Tibial nerve (tissue), 4 donors: ENCODE measurements at regions not wholly inside any gene's neighbourhood (a gene's known extent, or its start where the extent isn't known, plus 50 kb on each side); places are given as distances from the start of the nearest gene placed in this dataset.
"Not testable (repeated sequence)": the region's sequence is repeated elsewhere in the genome, so short reads cannot be mapped to it uniquely, and the experiment has no call there.

Source experiments
- DNase-seq, 2 donors: peaks; one replicate each; pipeline ENCODE4 v3.0.0-alpha.2; 2019; ENCODE audit warnings: low spot score in 2 of 2
- H3K27ac ChIP-seq, 4 donors: fragments of 200-600 bp; sonication (generic) in 3 of 4; one replicate each; pipeline ENCODE4 v1.5.1; 2017 to 2019; ENCODE audit warnings: mild to moderate bottlenecking in 1 of 4
- H3K27me3 ChIP-seq, 2 donors: fragments of 200-600 bp; sonication (generic) in 1 of 2; one replicate each; pipeline versions ENCODE4 v1.5.1 to v1.6.0; 2017 to 2019
- H3K36me3 ChIP-seq, 3 donors: fragments of 200-600 bp; sonication (generic); one replicate each; pipeline ENCODE4 v1.5.1; 2018 to 2019
- H3K4me1 ChIP-seq, 4 donors: fragments of 200-600 bp; sonication (generic) in 3 of 4; one replicate each; pipeline ENCODE4 v1.5.1; 2017 to 2019
- H3K4me3 ChIP-seq, 4 donors: fragments of 200-600 bp; sonication (generic) in 3 of 4; one replicate each; pipeline ENCODE4 v1.5.1; 2017 to 2019; ENCODE audit warnings: mild to moderate bottlenecking in 1 of 4, moderate library complexity in 1 of 4
- H3K9me3 ChIP-seq, 4 donors: fragments of 200-600 bp; sonication (generic) in 3 of 4; one replicate each; pipeline ENCODE4 v1.5.1; 2017 to 2019
- EP300 ChIP-seq, 2 donors: sonication (generic); formaldehyde crosslinking; IDR thresholded peaks; one replicate each; pipeline ENCODE4 v1.6.1; 2017; ENCODE audit warnings: antibody characterized with exemption in 2 of 2, mild to moderate bottlenecking in 1 of 2
- POLR2A ChIP-seq, 2 donors: fragments of 450-650 bp; IDR thresholded peaks; one replicate each; pipeline ENCODE4 v1.6.1; 2017; ENCODE audit warnings: antibody characterized with exemption in 2 of 2, mild to moderate bottlenecking in 2 of 2, moderate library complexity in 2 of 2
- WGBS, 2 donors: methylation state at CpG; one replicate each; pipeline ENCODE4 v1.1.5; 2018; 5-methylcytosine and 5-hydroxymethylcytosine counted together
- TF ChIP-seq, protein P1 (sequence below), 5 experiments: fragments of 200-600 bp in 3 of 5; fragments of 450-650 bp in 2 of 5; sonication (generic) in 3 of 5; IDR thresholded peaks; one replicate each; pipeline ENCODE4 v1.5.1; 2016 to 2019; ENCODE audit warnings: antibody characterized with exemption in 5 of 5, mild to moderate bottlenecking in 3 of 5, moderate library complexity in 2 of 5

DNA sequence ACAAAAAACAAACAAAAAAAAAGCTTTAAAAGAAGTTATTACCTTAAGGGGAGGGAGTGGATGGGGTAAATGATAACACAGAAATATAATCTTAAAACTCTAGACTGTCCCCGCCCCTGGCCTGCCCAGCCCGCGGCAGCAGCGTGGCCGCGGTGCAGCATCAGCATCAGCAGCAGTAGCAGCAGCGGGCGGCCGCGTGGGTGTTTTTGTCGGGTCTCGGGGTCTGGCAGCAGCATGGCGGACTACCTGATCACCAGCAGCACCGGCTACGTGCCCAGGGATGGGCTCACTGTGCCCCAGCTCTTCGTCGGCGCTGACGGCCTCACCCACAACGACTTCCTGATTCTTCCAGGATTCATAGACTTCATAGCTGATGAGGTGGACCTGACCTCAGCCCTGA is 80.0 kb upstream of the ANKRD28 start:
- DNase-seq = no peak
- no peak overlapping the region for H3K27ac ChIP-seq
- H3K4me3 ChIP-seq = no peak overlapping the region
- WGBS, 2 donors = 97% methylated on average over 20 of the region's 20 CpGs
- no peaks in the 10 kb centered on the region for H3K27me3 ChIP-seq
- no peaks in the 10 kb centered on the region for H3K9me3 ChIP-seq
- peaks cover 0 to 4% (median 0%) of the 10 kb centered on the region in 4 donors for H3K4me1 ChIP-seq
- peaks cover 0 to 10% (median 0%) of the 10 kb centered on the region in 3 donors for H3K36me3 ChIP-seq
- TF ChIP-seq POLR2A (IDR thresholded peaks at IDR 0.05) (no peak), EP300 (IDR thresholded peaks at IDR 0.05) (no peak)
- TF ChIP-seq, protein P1, sequence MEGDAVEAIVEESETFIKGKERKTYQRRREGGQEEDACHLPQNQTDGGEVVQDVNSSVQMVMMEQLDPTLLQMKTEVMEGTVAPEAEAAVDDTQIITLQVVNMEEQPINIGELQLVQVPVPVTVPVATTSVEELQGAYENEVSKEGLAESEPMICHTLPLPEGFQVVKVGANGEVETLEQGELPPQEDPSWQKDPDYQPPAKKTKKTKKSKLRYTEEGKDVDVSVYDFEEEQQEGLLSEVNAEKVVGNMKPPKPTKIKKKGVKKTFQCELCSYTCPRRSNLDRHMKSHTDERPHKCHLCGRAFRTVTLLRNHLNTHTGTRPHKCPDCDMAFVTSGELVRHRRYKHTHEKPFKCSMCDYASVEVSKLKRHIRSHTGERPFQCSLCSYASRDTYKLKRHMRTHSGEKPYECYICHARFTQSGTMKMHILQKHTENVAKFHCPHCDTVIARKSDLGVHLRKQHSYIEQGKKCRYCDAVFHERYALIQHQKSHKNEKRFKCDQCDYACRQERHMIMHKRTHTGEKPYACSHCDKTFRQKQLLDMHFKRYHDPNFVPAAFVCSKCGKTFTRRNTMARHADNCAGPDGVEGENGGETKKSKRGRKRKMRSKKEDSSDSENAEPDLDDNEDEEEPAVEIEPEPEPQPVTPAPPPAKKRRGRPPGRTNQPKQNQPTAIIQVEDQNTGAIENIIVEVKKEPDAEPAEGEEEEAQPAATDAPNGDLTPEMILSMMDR (IDR thresholded peaks at IDR 0.05) = no peak

DNA sequence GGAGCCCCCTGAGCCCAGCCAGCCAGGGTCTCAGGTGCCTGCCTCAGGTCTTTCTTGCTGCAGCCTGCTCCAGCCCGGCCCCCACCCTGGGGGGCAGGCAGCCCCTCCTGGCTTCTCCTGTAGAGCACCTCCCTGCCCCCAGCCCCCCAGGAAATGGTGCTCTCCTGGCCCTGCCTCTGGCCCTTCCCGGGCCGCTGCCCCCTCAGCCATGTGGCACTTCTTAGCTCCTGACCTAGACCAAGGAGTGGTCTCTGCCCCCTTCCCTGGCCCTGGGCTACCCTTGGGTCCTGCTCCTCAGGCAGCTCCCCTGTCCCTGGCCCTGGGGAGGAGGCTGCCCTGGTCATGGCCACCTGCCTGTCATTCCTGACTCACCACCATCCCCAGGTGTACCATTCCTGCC is 82.0 kb upstream of the ANKRD28 start:
- 86 to 96% methylated on average over 3 of the region's 3 CpGs for WGBS, 2 donors
- not testable (repeated sequence) for H3K27ac ChIP-seq, H3K27me3 ChIP-seq, DNase-seq, H3K4me1 ChIP-seq, H3K4me3 ChIP-seq, H3K9me3 ChIP-seq
- peaks cover 0 to 10% (median 0%) of the 10 kb centered on the region in 3 donors for H3K36me3 ChIP-seq

DNA sequence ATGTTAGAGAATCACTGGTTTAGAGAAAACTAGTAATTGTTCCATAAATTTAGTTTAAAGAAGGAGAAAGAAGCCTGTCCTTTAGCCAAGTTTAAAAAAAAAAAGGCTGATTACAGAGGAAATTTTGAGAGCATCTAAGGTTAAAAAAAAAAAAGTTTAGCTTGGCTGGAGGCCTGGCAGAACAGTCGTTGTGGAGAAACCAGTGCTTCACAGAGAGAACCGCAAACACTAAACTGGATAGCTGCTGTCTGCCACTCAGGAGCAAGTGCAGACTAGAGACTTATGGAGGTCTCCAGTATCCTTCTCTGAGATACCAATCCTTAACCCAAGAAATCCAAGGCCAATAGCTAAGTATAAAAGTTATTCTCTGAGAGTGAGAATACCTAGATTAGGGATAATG is 84.8 kb upstream of the ANKRD28 start:
- Histone ChIP-seq H3K27ac (no peak overlapping the region), H3K9me3 (no peaks in the 10 kb centered on the region), H3K27me3 (no peaks in the 10 kb centered on the region), H3K4me1 (peaks cover 0 to 4% (median 0%) of the 10 kb centered on the region in 4 donors), H3K4me3 (no peak overlapping the region), H3K36me3 (peaks cover 0 to 3% (median 0%) of the 10 kb centered on the region in 3 donors)
- WGBS, 2 donors = 38% methylated on average over 2 of the region's 2 CpGs
- TF ChIP-seq POLR2A (IDR thresholded peaks at IDR 0.05) (no peak), EP300 (IDR thresholded peaks at IDR 0.05) (no peak)
- TF ChIP-seq, protein P1 (IDR thresholded peaks at IDR 0.05) = no peak
- no peak for DNase-seq

DNA sequence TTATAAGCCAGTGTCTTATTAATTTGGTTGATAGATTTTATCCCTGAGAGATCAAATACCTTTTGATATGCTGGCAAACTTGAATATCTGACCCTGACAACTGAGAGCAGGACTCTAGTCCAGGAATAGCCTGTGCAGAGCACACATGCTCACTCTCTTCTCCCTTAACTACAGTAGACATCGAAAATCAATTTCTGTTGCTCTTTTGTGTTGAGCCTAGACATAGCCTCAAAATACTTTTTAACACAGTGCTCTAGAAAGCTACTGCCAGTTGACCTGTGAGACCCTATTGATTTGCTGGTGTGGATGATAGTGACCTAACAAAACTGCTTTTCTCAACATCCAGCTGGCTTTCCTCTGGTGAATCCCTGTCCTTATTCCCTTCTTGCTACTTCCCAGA is 86.4 kb upstream of the ANKRD28 start:
- H3K4me3 ChIP-seq = no peak overlapping the region
- H3K36me3 ChIP-seq = no peaks in the 10 kb centered on the region
- no peak for DNase-seq
- WGBS, 2 donors = 63 to 83% methylated on average over 1 of the region's 1 CpG
- peaks cover 0 to 4% (median 0%) of the 10 kb centered on the region in 4 donors for H3K4me1 ChIP-seq
- no peaks in the 10 kb centered on the region for H3K9me3 ChIP-seq
- H3K27ac ChIP-seq = no peak overlapping the region
- no peaks in the 10 kb centered on the region for H3K27me3 ChIP-seq
- no peak for TF ChIP-seq EP300 (IDR thresholded peaks at IDR 0.05)
- TF ChIP-seq, protein P1 (IDR thresholded peaks at IDR 0.05) = no peak
- no peak for TF ChIP-seq POLR2A (IDR thresholded peaks at IDR 0.05)

DNA sequence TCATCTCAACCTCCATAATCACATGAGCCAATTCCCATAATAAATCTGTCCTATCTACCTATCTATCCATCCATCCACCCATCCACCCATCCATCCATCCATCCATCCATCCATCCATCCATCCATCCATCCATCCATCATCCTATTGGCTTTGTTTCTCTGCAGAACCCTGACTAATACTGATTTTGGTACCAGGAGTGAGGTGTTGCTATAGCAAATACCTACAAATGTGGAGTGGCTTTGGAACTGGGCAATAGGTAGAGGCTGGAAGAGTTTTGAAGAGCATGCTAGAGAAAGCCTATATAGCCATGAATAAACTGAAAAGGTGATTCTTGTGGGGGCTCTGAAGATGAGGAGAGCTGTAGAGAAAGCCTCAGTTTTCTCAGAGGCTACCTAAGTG is 88.7 kb upstream of the ANKRD28 start:
- no peak for DNase-seq
- TF ChIP-seq, protein P1 (IDR thresholded peaks at IDR 0.05) = no peak
- TF ChIP-seq POLR2A (IDR thresholded peaks at IDR 0.05) (no peak), EP300 (IDR thresholded peaks at IDR 0.05) (no peak)
- Histone ChIP-seq H3K4me1 (peaks cover 0 to 4% (median 0%) of the 10 kb centered on the region in 4 donors), H3K4me3 (no peak overlapping the region), H3K36me3 (no peaks in the 10 kb centered on the region), H3K27me3 (no peaks in the 10 kb centered on the region), H3K9me3 (no peaks in the 10 kb centered on the region), H3K27ac (no peak overlapping the region)

DNA sequence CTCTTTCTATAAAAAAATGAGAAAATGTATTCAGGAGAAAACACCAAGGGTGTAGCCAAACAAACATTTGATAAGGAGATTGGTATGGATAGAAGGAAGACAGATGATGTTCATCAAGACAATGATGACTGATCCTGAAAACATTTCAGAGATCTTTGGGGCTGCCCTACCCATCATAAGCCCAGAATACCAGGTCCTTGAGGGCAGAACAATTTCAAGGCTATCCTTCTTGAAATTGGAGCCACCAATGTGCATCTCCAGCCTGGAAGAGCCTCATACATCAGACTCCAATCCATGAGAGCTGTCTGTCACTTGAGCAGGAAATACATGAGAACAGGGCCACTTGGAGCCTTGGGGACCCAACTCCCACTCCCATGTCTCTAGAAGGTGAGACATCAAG is 89.5 kb upstream of the ANKRD28 start:
- TF ChIP-seq EP300 (IDR thresholded peaks at IDR 0.05) (no peak), POLR2A (IDR thresholded peaks at IDR 0.05) (no peak)
- TF ChIP-seq, protein P1 (IDR thresholded peaks at IDR 0.05) = no peak
- no peak for DNase-seq
- H3K4me1 ChIP-seq = peaks cover 0 to 4% (median 0%) of the 10 kb centered on the region in 4 donors
- H3K9me3 ChIP-seq = no peaks in the 10 kb centered on the region
- H3K4me3 ChIP-seq = no peak overlapping the region
- no peaks in the 10 kb centered on the region for H3K36me3 ChIP-seq
- no peaks in the 10 kb centered on the region for H3K27me3 ChIP-seq
- no peak overlapping the region for H3K27ac ChIP-seq
